HG03095 (cell line): ENCODE measurements at regions not wholly inside any gene's neighbourhood (a gene's known extent, or its start where the extent isn't known, plus 50 kb on each side); places are given as distances from the start of the nearest gene placed in this dataset.

Experiments used
- ATAC-seq: cut with Tn5 transposase; IDR thresholded peaks from one replicate; pipeline ENCODE4 v1.9.1; 2021; ENCODE audit warnings: moderate library complexity; ENCODE audit not compliant: unreplicated experiment

GRCh38 chr15:99921101-99921500 is 187.9 kb upstream of the LYSMD4 start:
- no peak for ATAC-seq

GRCh38 chr15:99918072-99918471 is 184.8 kb upstream of the LYSMD4 start:
- ATAC-seq, result no peak

GRCh38 chr15:99917252-99917651 is 184.0 kb upstream of the LYSMD4 start:
- no peak for ATAC-seq

GRCh38 chr15:99916668-99917223 is 183.5 kb upstream of the LYSMD4 start:
- ATAC-seq, result no peak

- ATAC-seq, result no peak
Observed at GRCh38 chr15:99914723-99915122, 181.5 kb upstream of the LYSMD4 start.

DNA sequence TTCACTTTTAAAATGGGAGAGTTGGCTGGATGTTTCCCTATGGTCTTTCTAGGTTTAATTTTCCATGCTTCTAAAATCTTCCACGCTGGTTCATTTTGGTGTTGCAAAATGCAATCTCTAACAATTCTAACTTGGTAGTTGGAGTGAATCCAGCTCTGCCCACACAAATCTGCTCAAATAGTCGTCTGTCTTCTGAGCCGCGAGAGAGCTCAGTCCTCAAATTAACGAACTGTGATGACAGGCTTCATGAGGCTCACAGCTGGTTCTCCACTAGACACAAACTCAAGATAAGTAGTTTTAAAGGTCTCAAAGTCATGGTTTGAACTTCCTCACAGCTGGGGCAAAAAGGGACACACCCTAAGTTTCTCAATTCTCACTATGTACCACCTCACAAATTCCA is 178.6 kb upstream of the LYSMD4 start:
- ATAC-seq, result no peak

DNA sequence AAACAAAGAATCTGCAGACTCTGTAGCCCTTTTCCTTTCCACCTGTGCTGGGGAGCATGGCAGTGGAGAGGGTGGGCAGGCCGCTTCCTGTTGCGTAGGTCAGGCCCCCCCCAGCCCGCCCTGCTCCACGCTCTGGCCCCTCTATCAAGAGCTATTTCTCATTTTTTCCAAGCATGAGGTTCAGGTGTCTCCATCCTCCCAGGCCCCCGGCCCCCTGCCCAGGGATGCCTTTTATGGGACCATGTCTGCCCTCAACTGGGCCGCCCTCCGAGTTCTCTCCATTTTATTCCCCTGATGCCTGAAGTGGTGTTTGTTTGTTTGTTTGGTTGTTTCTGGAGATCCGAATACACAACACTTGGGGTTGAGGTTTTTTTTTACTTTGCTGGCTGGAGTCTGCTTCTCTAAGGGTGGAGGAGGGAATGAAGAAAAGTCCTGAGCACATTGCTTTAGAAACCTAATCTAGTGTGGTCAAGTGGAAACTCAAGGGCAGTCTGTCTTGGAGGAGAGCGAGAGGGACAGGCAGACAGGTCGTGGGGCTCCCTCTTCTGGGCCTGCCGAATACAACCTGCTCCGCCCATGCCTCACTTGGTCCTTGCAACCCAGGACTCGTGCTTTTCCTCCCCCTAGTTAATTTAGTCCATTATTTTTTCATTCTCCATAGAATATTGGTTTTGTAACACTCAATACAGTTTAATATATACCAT is 176.5 kb upstream of the LYSMD4 start:
- ATAC-seq, result no peak

GRCh38 chr15:99907698-99908097 is 174.5 kb upstream of the LYSMD4 start:
- no peak for ATAC-seq

DNA sequence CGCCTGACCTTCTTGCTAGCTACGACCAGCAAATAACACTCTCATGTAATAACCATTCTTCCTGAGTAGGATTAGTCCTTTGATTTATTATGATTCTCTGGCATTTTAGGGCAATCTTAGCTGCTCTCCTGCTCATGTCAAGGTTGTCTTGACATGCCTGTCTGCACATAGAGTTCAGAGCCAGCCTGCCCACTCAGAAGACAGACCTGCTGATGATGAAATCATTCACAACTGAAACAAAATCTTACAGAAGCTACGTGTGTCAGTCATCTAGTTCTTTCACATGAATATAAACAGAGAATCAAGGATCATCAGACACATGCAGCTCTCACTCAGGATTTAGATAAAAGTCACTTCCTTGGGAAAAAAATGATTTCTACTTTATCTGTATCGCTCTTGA is 173.6 kb upstream of the LYSMD4 start:
- no peak for ATAC-seq

- no peak for ATAC-seq
Observed at GRCh38 chr15:99906311-99906710, 173.1 kb upstream of the LYSMD4 start.

GRCh38 chr15:99902248-99902928 is 169.2 kb upstream of the LYSMD4 start:
- no peak for ATAC-seq

DNA sequence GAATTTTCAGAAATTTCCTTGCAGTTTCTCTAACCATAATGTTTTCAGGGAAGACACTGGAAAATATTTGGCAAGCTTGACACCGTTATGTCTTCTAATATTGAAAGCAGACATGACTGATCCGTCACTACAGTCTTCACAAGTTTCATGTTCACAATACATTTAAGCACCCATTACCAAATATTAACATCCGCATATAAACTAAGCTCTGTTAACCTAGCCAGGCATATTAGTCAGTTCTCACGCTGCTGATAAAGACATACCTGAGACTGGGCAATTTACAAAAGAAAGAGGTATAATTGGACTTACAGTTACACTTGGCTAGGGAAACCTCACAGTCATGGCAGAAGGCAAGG is 162.7 kb upstream of the LYSMD4 start:
- no peak for ATAC-seq

GRCh38 chr15:99895189-99895955 is 162.1 kb upstream of the LYSMD4 start:
- ATAC-seq, result peak; percentile 80

DNA sequence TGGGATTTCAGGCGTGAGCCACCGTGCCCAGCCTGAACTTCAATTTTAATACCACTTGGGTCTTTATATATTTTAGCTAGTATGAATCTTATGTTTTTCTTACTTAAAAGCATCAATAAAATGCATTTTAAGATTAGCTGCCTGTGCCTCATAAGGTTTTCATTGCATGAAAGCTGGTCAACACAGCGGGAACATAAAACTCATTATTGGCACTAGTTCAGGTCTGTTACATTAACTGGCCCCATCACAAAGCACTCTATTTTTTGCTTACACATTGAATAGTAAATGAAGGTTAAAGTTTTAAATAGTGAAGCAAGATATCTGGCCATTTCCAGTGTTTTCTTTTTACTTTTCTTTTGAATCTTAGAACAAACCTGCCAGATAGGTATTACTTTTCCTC is 145.6 kb upstream of the LYSMD4 start:
- no peak for ATAC-seq

DNA sequence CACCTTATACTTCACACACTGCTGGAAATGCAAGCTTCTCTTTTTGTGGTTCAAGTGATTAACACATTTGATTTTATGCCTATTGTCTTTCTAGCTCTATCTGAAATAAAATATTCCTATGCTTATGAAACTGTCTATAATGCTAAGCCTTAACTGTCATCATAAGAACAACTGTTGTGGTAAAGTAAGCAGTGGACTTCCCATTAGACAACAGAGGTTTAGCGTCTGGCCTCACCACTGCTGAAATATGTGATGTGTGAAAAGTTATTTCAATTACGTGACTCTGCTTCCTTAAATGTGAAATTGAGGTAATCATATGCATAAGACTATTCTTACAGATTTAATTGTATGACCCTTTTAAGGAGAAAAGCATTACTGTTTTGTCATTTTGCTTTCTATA is 140.2 kb upstream of the LYSMD4 start:
- no peak for ATAC-seq

DNA sequence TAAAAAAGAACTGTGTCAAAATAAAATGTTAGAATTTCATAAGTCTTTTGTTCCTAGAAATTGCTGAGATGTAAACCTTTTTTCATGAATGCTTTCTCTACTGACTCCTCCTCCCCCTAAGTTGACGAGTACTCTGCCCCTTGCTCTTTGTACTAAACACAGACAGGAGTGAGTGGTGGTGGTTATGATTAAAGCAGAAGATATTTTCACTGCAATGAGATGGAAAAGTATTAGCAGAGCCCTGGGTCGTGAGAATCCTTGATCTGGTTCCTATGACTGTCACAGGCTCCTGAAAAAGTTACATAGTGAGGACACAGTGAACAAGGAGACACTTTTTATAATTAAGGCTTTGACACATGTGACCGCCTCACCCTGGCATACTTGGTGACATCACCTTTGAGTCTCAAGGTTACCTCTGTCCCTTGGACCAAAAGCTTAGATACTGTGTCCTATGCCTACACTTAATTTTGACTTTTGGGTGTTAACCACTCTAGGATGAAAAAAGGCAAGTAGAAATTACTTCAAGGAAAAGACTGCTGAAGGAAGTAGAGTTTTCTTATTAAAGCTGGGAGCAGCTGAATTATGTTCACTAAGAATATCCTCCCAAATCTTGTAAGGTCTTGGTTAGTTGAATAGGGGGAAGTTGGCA is 130.4 kb upstream of the LYSMD4 start:
- no peak for ATAC-seq

- ATAC-seq, result no peak
Observed at GRCh38 chr15:99857836-99858235, 124.6 kb upstream of the LYSMD4 start.

GRCh38 chr15:99850517-99850916 is 117.3 kb upstream of the LYSMD4 start:
- no peak for ATAC-seq

- ATAC-seq, result peak; percentile 65
Observed at GRCh38 chr15:99845009-99845408, 111.8 kb upstream of the LYSMD4 start.

- no peak for ATAC-seq
Observed at GRCh38 chr15:99844150-99844549, 110.9 kb upstream of the LYSMD4 start.

DNA sequence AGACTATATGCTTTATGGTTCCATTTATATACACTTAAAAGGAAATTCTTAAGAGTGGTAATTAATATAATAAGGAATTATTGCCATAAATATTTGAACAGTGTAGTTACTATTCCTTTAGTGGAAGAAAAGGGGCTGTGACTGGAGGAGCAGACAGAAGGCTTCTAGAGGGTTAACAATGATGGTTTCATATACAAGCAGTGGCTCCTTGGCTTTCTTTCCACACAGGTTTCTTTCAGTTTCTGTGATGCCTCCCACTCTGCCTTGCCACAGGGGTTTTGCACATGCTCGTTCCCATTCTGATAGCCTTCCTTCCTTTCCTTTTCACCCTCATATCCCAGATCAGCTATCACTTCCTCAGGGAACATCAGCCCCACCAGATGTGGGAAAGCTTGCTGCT is 108.8 kb upstream of the LYSMD4 start:
- no peak for ATAC-seq
